LNCaP clone FGC (cell line): ENCODE measurements at regions not wholly inside any gene's neighbourhood (a gene's known extent, or its start where the extent isn't known, plus 50 kb on each side); places are given as distances from the start of the nearest gene placed in this dataset.

Source experiments
- DNase-seq: peaks from one replicate; pipeline ENCODE4 v3.0.0-alpha.2; 2011; ENCODE audit warnings: low read depth
- H3K4me3 ChIP-seq: 2 replicates; pipeline ENCODE4 v1.5.1; 2011; ENCODE audit warnings: mild to moderate bottlenecking, low read depth, low read length, control low read depth
- TF ChIP-seq, protein P1 (sequence below): IDR thresholded peaks from 2 replicates; pipeline ENCODE4 v1.5.1; 2012; ENCODE audit warnings: mild to moderate bottlenecking; ENCODE audit not compliant: control insufficient read depth, insufficient read depth; ENCODE audit errors: extremely low read depth

DNA sequence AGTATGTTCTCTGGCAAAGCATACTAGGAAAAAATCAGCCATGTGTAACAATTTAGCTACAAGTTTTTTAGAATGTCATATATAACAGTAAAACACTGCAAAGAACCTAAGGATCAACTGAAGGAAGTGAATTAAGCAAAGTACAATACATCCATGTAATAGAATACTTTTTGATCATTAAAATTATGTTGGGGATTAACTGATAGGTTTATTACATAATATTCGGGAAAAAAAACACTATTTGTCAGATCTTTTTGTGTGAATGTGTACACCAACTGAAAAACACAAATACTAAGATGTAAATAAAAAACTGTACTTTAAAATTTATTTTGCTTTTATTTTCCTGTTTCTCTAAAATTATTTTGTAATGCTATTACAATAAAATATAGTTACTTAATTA, 185.5 kb upstream of the DYNLRB2 start:
- TF ChIP-seq, protein P1, sequence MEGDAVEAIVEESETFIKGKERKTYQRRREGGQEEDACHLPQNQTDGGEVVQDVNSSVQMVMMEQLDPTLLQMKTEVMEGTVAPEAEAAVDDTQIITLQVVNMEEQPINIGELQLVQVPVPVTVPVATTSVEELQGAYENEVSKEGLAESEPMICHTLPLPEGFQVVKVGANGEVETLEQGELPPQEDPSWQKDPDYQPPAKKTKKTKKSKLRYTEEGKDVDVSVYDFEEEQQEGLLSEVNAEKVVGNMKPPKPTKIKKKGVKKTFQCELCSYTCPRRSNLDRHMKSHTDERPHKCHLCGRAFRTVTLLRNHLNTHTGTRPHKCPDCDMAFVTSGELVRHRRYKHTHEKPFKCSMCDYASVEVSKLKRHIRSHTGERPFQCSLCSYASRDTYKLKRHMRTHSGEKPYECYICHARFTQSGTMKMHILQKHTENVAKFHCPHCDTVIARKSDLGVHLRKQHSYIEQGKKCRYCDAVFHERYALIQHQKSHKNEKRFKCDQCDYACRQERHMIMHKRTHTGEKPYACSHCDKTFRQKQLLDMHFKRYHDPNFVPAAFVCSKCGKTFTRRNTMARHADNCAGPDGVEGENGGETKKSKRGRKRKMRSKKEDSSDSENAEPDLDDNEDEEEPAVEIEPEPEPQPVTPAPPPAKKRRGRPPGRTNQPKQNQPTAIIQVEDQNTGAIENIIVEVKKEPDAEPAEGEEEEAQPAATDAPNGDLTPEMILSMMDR: no peak
- no peak for DNase-seq
- H3K4me3 ChIP-seq: no peak overlapping the region

GRCh38 chr16:80350061-80350460, 190.7 kb upstream of the DYNLRB2 start:
- no peak overlapping the region for H3K4me3 ChIP-seq
- DNase-seq: no peak
- TF ChIP-seq, protein P1: no peak

DNA sequence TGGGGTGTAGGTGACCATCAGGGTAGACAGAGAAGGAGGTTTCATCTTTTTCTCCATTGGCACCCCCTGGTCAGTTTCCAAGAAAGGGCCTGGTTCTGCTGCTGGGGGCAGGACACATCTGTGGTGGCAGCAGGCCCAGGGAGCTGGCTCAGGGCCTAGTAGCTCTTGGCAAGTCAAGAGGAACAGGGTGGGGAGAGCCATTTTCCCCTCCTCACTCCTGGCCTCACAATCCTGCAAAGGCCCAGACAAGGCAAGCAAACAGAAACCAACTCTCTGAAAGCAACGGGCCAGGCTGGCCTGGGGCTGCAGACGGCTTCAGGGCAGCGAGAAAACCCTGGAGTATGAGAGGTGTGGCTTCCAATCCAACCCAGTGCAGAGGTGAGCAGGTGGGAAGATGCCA, 192.9 kb upstream of the DYNLRB2 start:
- DNase-seq: no peak
- no peak overlapping the region for H3K4me3 ChIP-seq
- TF ChIP-seq, protein P1: no peak

DNA sequence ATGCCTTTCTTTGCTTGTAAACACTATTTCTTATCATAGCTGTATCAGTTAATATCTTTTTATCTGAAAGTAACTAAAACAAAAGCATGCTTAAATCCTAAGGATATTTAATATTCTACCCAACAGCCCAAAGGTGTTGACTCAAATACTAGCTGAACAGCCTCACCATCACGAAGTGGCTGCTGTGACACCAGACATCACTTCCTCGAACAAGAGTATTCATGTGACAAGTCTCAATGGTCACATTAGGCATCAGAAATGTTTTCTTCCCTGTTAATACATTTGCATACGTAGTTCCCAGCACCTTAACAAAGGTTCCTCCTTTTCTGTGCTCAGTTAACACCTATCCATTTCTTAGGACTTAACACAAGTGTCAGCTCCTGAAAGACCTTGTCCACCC, 193.8 kb upstream of the DYNLRB2 start:
- DNase-seq: no peak
- no peak overlapping the region for H3K4me3 ChIP-seq
- TF ChIP-seq, protein P1: no peak

- TF ChIP-seq, protein P1: no peak
- no peak for DNase-seq
- no peak overlapping the region for H3K4me3 ChIP-seq
Measured at GRCh38 chr16:80346111-80346632, 194.6 kb upstream of the DYNLRB2 start.

- TF ChIP-seq, protein P1: no peak
- H3K4me3 ChIP-seq: no peak overlapping the region
- DNase-seq: no peak
Measured at GRCh38 chr16:80345701-80346100, 195.1 kb upstream of the DYNLRB2 start.

GRCh38 chr16:80344570-80344969, 196.2 kb upstream of the DYNLRB2 start:
- TF ChIP-seq, protein P1: no peak
- no peak overlapping the region for H3K4me3 ChIP-seq
- no peak for DNase-seq
